ENCODE measurements at regions not wholly inside any gene's neighbourhood (a gene's known extent, or its start where the extent isn't known, plus 50 kb on each side); places are given as distances from the start of the nearest gene placed in this dataset.
A peak's percentile ranks its signal among the peaks of the same experiment; 100 is the strongest.

DNA sequence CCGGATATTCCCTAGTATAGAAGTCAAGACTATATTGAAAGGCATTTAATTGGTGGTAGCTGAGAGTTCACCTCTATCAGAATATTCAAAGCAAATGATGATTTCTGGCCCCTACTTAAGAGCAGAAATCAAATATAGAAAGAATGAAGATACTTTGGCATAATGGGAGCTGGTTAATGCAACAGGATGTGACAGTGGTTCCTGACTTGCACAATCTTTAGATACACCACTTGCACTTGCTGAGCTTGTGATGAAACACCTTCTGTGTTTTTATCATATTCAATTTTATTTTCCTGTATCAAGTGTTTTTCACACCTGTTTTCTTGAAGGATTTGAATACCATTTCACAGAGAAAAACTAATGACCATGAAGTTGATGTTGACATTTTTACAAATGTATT, 124.1 kb upstream of the CDH19 start:
- WGBS, 2 donors = 81 to 92% methylated on average over 1 of the region's 1 CpG

DNA sequence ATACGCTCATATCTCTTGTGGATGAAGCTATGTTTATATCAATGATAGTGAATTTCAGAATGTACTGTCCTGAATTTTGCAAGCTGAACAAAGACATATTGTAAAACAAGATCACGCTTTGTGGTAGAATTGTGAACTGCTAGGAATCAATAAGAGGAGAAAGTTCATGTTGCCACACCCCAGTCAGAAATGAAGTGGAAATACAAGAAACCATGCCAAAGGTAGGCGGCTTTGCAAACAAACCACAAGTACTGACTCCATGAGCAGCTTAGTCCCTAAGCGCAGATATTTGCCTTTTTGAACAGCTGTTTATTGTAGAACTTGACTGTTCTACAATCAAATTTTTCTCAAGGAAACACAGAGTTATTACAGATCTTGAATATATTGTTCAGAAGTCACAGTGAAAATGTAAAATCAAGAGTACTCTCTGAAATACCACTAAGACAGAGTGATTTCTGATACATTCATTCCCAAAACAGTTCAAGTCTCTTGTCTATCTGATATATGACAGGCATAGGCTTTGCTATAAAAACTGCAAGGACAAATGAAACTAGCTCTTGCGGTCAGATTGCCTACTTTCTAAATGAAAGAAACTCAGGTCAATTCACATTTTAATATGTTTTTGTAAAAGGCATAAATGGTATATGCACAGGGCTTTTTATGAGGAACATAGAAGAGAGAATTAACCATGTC, 120.9 kb upstream of the CDH19 start:
- peak in 1 of 2 donors; percentile 55 for DNase-seq
- Histone ChIP-seq H3K36me3 (no peaks in the 10 kb centered on the region), H3K9me3 (no peaks in the 10 kb centered on the region), H3K27ac (no peak overlapping the region), H3K4me1 (peaks cover 0 to 8% (median 3%) of the 10 kb centered on the region in 4 donors), H3K27me3 (no peaks in the 10 kb centered on the region), H3K4me3 (no peak overlapping the region)
- ATAC-seq (ENCODE audit: low FRiP score in 2 of 2) = peak; percentile 72 to 75
- TF ChIP-seq POLR2A (IDR thresholded peaks at IDR 0.05) = no peak
- TF ChIP-seq CTCF (IDR thresholded peaks at IDR 0.05) = peak in 3 of 6 experiments; percentile 32 to 57 (median 47)
- WGBS, 2 donors = 44 to 52% methylated on average over 5 of the region's 5 CpGs

More for the DNA sequence above, 124.1 kb upstream of the CDH19 start:
- no peak overlapping the region for H3K27ac ChIP-seq
- peaks cover 0 to 8% (median 3%) of the 10 kb centered on the region in 4 donors for H3K4me1 ChIP-seq
- H3K36me3 ChIP-seq = no peaks in the 10 kb centered on the region
- H3K4me3 ChIP-seq = no peak overlapping the region
- ATAC-seq (ENCODE audit: low FRiP score in 2 of 2) (no peak), DNase-seq (no peak)
- no peaks in the 10 kb centered on the region for H3K9me3 ChIP-seq
- H3K27me3 ChIP-seq = no peaks in the 10 kb centered on the region
- TF ChIP-seq POLR2AphosphoS5 (IDR thresholded peaks at IDR 0.05) (no peak), EP300 (IDR thresholded peaks at IDR 0.05) (no peak), POLR2A (IDR thresholded peaks at IDR 0.05) (no peak), CTCF (IDR thresholded peaks at IDR 0.05) (no peak)

DNA sequence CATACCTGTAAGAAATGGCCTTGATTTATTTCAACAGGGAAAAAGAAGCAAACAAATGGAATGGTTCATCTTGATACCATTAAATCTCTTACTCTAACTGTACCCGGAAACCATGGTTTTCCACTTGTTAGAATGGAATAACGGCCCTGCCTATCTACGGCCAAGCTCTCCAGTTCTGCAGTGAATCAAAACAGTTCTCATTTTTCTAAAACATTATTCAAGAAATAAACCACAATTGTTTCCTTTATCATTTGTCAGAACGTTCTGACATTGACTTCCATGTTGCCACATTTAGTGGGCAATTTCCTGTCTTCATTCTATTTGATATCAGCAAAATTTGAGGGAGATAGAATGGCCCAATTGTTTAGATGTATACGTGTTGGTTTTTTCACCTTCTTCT, 118.8 kb upstream of the CDH19 start:
- no peaks in the 10 kb centered on the region for H3K9me3 ChIP-seq
- DNase-seq (no peak), ATAC-seq (ENCODE audit: low FRiP score in 2 of 2) (no peak)
- no peaks in the 10 kb centered on the region for H3K27me3 ChIP-seq
- H3K4me3 ChIP-seq = no peak overlapping the region
- no peak overlapping the region for H3K27ac ChIP-seq
- peaks cover 0 to 8% (median 3%) of the 10 kb centered on the region in 4 donors for H3K4me1 ChIP-seq
- TF ChIP-seq POLR2AphosphoS5 (IDR thresholded peaks at IDR 0.05) (no peak), EP300 (IDR thresholded peaks at IDR 0.05) (no peak), CTCF (IDR thresholded peaks at IDR 0.05) (no peak), POLR2A (IDR thresholded peaks at IDR 0.05) (no peak)
- no peaks in the 10 kb centered on the region for H3K36me3 ChIP-seq
- 61 to 65% methylated on average over 5 of the region's 5 CpGs for WGBS, 2 donors

GRCh38 chr18:66708646-66709045, 104.8 kb upstream of the CDH19 start:
- no peaks in the 10 kb centered on the region for H3K9me3 ChIP-seq
- H3K27ac ChIP-seq = no peak overlapping the region
- TF ChIP-seq POLR2A (IDR thresholded peaks at IDR 0.05) (no peak), EP300 (IDR thresholded peaks at IDR 0.05) (no peak), POLR2AphosphoS5 (IDR thresholded peaks at IDR 0.05) (no peak), CTCF (IDR thresholded peaks at IDR 0.05) (no peak)
- no peak for ATAC-seq (ENCODE audit: low FRiP score in 2 of 2)
- no peaks in the 10 kb centered on the region for H3K36me3 ChIP-seq
- no peaks in the 10 kb centered on the region for H3K4me1 ChIP-seq
- no peak for DNase-seq
- no peaks in the 10 kb centered on the region for H3K27me3 ChIP-seq
- no peak overlapping the region for H3K4me3 ChIP-seq
- WGBS, 2 donors = 71 to 75% methylated on average over 1 of the region's 1 CpG

- Histone ChIP-seq H3K9me3 (no peaks in the 10 kb centered on the region), H3K27ac (no peak overlapping the region), H3K4me1 (no peaks in the 10 kb centered on the region), H3K36me3 (no peaks in the 10 kb centered on the region), H3K27me3 (no peaks in the 10 kb centered on the region), H3K4me3 (no peak overlapping the region)
- TF ChIP-seq POLR2A (IDR thresholded peaks at IDR 0.05) = no peak
- no peak for TF ChIP-seq EP300 (IDR thresholded peaks at IDR 0.05)
- TF ChIP-seq POLR2AphosphoS5 (IDR thresholded peaks at IDR 0.05) = no peak
- no peak for TF ChIP-seq CTCF (IDR thresholded peaks at IDR 0.05)
- DNase-seq (no peak), ATAC-seq (ENCODE audit: low FRiP score in 2 of 2) (no peak)
- 78 to 86% methylated on average over 5 of the region's 5 CpGs for WGBS, 2 donors
Measured at GRCh38 chr18:66707473-66707872, 103.6 kb upstream of the CDH19 start.
